Suprapubic skin (tissue), 4 donors: ENCODE measurements at regions not wholly inside any gene's neighbourhood (a gene's known extent, or its start where the extent isn't known, plus 50 kb on each side); places are given as distances from the start of the nearest gene placed in this dataset.

Experiments
- EP300 ChIP-seq: sonication (generic); formaldehyde crosslinking; IDR thresholded peaks from one replicate; pipeline ENCODE4 v1.6.1; 2017; ENCODE audit warnings: antibody characterized with exemption
- POLR2A ChIP-seq, 2 donors: fragments of 450-650 bp; IDR thresholded peaks; one replicate each; pipeline ENCODE4 v1.6.1; 2017; ENCODE audit warnings: antibody characterized with exemption in 2 of 2, mild to moderate bottlenecking in 2 of 2, moderate library complexity in 2 of 2
- POLR2AphosphoS5 ChIP-seq, 3 donors: sonication (generic); formaldehyde crosslinking; IDR thresholded peaks; one replicate each; pipeline ENCODE4 v1.6.1; 2017; ENCODE audit warnings: antibody characterized with exemption in 3 of 3
- TF ChIP-seq, protein P1 (sequence below), 2 donors: fragments of 200-600 bp in 1 of 2; fragments of 450-650 bp in 1 of 2; sonication (generic) in 1 of 2; IDR thresholded peaks; one replicate each; pipeline ENCODE4 v1.5.1; 2016 to 2019; ENCODE audit warnings: antibody characterized with exemption in 2 of 2, mild to moderate bottlenecking in 1 of 2, moderate library complexity in 1 of 2

DNA sequence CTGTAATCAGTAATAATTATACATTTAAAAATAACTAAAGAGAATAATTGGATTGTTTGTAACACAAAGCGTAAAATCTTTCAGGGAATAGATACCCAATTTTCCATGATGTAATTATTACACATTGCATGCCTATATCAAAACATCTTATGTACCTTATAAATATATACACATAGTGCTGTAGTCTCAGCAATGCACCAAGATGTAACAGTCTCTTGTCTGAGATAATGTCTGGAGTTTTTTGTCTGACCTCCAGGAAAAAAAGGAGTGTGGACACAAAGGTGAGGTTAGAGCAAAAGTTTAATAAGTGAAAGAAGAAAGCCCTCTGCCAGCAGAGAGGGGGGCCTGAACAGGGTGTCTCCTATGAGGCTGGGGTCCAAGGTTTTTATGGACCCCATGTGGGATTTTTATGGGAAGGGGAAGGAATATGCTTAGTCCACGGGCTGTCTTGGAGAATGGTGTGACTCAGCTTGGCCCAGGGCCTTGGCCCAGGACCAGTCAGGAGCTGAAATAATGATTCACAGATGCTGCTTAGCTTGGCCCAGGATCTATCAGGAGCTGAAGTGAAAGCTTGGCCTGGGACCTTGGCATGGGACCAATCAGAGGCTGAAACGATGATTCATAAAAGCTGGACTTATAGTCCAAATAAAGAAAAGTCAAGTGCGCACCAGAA is 545.0 kb downstream of the ZPLD1 start:
- TF ChIP-seq, protein P1, sequence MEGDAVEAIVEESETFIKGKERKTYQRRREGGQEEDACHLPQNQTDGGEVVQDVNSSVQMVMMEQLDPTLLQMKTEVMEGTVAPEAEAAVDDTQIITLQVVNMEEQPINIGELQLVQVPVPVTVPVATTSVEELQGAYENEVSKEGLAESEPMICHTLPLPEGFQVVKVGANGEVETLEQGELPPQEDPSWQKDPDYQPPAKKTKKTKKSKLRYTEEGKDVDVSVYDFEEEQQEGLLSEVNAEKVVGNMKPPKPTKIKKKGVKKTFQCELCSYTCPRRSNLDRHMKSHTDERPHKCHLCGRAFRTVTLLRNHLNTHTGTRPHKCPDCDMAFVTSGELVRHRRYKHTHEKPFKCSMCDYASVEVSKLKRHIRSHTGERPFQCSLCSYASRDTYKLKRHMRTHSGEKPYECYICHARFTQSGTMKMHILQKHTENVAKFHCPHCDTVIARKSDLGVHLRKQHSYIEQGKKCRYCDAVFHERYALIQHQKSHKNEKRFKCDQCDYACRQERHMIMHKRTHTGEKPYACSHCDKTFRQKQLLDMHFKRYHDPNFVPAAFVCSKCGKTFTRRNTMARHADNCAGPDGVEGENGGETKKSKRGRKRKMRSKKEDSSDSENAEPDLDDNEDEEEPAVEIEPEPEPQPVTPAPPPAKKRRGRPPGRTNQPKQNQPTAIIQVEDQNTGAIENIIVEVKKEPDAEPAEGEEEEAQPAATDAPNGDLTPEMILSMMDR (IDR thresholded peaks at IDR 0.05): no peak
- TF ChIP-seq POLR2A (IDR thresholded peaks at IDR 0.05): no peak
- no peak for TF ChIP-seq EP300
- peak in 1 of 3 donors; percentile 36 for TF ChIP-seq POLR2AphosphoS5 (IDR thresholded peaks at IDR 0.05)
